ENCODE measurements at regions not wholly inside any gene's neighbourhood (a gene's known extent, or its start where the extent isn't known, plus 50 kb on each side); places are given as distances from the start of the nearest gene placed in this dataset.

- TF ChIP-seq POLR2A (IDR thresholded peaks at IDR 0.05), result no peak
- no peak for TF ChIP-seq CTCF (IDR thresholded peaks at IDR 0.05)
- no peak overlapping the region for H3K4me3 ChIP-seq (replicated peaks in 1 of 3)
- intact Hi-C loops (cut with DNase I), result no loop called here
- no peaks in the 10 kb centered on the region for H3K9me3 ChIP-seq
- no peak overlapping the region for H3K27ac ChIP-seq
- H3K36me3 ChIP-seq, result no peaks in the 10 kb centered on the region
- WGBS, 2 donors, result 72 to 84% methylated on average over 2 of the region's 2 CpGs
- H3K4me1 ChIP-seq, result no peaks in the 10 kb centered on the region
- DNase-seq, result no peak
- H3K27me3 ChIP-seq, result no peaks in the 10 kb centered on the region
Observed at GRCh38 chr5:103333376-103333775, 74.8 kb downstream of the MACIR start.

GRCh38 chr5:103330875-103331274 is 72.3 kb downstream of the MACIR start:
- 92 to 94% methylated on average over 2 of the region's 2 CpGs for WGBS, 2 donors
- no peak overlapping the region for H3K27ac ChIP-seq
- H3K36me3 ChIP-seq, result no peaks in the 10 kb centered on the region
- TF ChIP-seq POLR2A (IDR thresholded peaks at IDR 0.05), result no peak
- TF ChIP-seq CTCF (IDR thresholded peaks at IDR 0.05), result no peak
- H3K27me3 ChIP-seq, result no peaks in the 10 kb centered on the region
- DNase-seq, result no peak
- H3K4me1 ChIP-seq, result no peaks in the 10 kb centered on the region
- intact Hi-C loops (cut with DNase I), result no loop called here
- no peaks in the 10 kb centered on the region for H3K9me3 ChIP-seq
- no peak overlapping the region for H3K4me3 ChIP-seq (replicated peaks in 1 of 3)
